ENCODE measurements at regions not wholly inside any gene's neighbourhood (a gene's known extent, or its start where the extent isn't known, plus 50 kb on each side); places are given as distances from the start of the nearest gene placed in this dataset.

GRCh38 chr4:179624768-179625181 is 2182.5 kb upstream of the AGA start:
- no peak for TF ChIP-seq CTCF (IDR thresholded peaks at IDR 0.05; ENCODE audit: control insufficient read depth, extremely low read depth, insufficient read depth)
- no peak for DNase-seq (ENCODE audit: low read depth)
- H3K4me3 ChIP-seq (ENCODE audit: low read depth, low read length) = no peak overlapping the region

- TF ChIP-seq CTCF (IDR thresholded peaks at IDR 0.05; ENCODE audit: control insufficient read depth, extremely low read depth, insufficient read depth) = no peak
- no peak overlapping the region for H3K4me3 ChIP-seq (ENCODE audit: low read depth, low read length)
- no peak for DNase-seq (ENCODE audit: low read depth)
Measured at GRCh38 chr4:179625406-179625805, 2183.2 kb upstream of the AGA start.

- no peak for TF ChIP-seq CTCF (IDR thresholded peaks at IDR 0.05; ENCODE audit: control insufficient read depth, extremely low read depth, insufficient read depth)
- no peak for DNase-seq (ENCODE audit: low read depth)
- no peak overlapping the region for H3K4me3 ChIP-seq (ENCODE audit: low read depth, low read length)
Measured at GRCh38 chr4:179626687-179627086, 2184.4 kb upstream of the AGA start.

GRCh38 chr4:179631321-179631720 is 2189.1 kb upstream of the AGA start:
- TF ChIP-seq CTCF (IDR thresholded peaks at IDR 0.05; ENCODE audit: control insufficient read depth, extremely low read depth, insufficient read depth) = no peak
- H3K4me3 ChIP-seq (ENCODE audit: low read depth, low read length) = no peak overlapping the region
- no peak for DNase-seq (ENCODE audit: low read depth)

GRCh38 chr4:179634862-179635261 is 2192.6 kb upstream of the AGA start:
- H3K4me3 ChIP-seq (ENCODE audit: low read depth, low read length) = no peak overlapping the region
- no peak for TF ChIP-seq CTCF (IDR thresholded peaks at IDR 0.05; ENCODE audit: control insufficient read depth, extremely low read depth, insufficient read depth)
- no peak for DNase-seq (ENCODE audit: low read depth)

GRCh38 chr4:179662522-179662921 is 2220.3 kb upstream of the AGA start:
- no peak overlapping the region for H3K4me3 ChIP-seq (ENCODE audit: low read depth, low read length)
- no peak for DNase-seq (ENCODE audit: low read depth)
- TF ChIP-seq CTCF (IDR thresholded peaks at IDR 0.05; ENCODE audit: control insufficient read depth, extremely low read depth, insufficient read depth) = no peak

- H3K4me3 ChIP-seq (ENCODE audit: low read depth, low read length) = no peak overlapping the region
Measured at GRCh38 chr4:179663641-179664429, 2221.6 kb upstream of the AGA start.

More at GRCh38 chr4:179663641-179664429, 2221.6 kb upstream of the AGA start:
- TF ChIP-seq CTCF (IDR thresholded peaks at IDR 0.05; ENCODE audit: control insufficient read depth, extremely low read depth, insufficient read depth) = no peak
- DNase-seq (ENCODE audit: low read depth) = no peak

Data from LNCaP clone FGC (cell line).